CD14-positive monocyte (primary cell): ENCODE measurements at regions not wholly inside any gene's neighbourhood (a gene's known extent, or its start where the extent isn't known, plus 50 kb on each side); places are given as distances from the start of the nearest gene placed in this dataset.

Experiments used
- DNase-seq, 3 donors: peaks; one replicate each; pipeline ENCODE4 v3.0.0-alpha.2; 2011 to 2022
- H2AFZ ChIP-seq: 2 replicates; pipeline ENCODE4 v1.6.0; 2012; ENCODE audit warnings: mild to moderate bottlenecking, low read depth, low read length, inconsistent platforms; ENCODE audit not compliant: insufficient read depth, poor library complexity, severe bottlenecking
- H3K27ac ChIP-seq, 2 donors: 1 replicate in 1 of 2; 2 replicates in 1 of 2; pipeline ENCODE4 v1.5.1; 2012 to 2013; ENCODE audit warnings: low read length in 2 of 2, control low read depth in 1 of 2, inconsistent platforms in 1 of 2, low read depth in 1 of 2, mild to moderate bottlenecking in 1 of 2
- H3K27me3 ChIP-seq, 2 donors: one replicate each; pipeline versions ENCODE4 v1.6.0 to v1.6.1; 2011 to 2013; ENCODE audit warnings: low read length in 2 of 2; ENCODE audit not compliant: control insufficient read depth in 2 of 2, insufficient read depth in 2 of 2
- H3K36me3 ChIP-seq, 2 donors: replicated peaks in 1 of 2; 1 replicate in 1 of 2; 2 replicates in 1 of 2; pipeline versions ENCODE4 v1.5.1 to v1.6.1; 2012 to 2013; ENCODE audit warnings: low read length in 2 of 2, control low read depth in 1 of 2, inconsistent platforms in 1 of 2, mild to moderate bottlenecking in 1 of 2; ENCODE audit not compliant: insufficient read depth in 2 of 2, control insufficient read depth in 1 of 2
- H3K4me1 ChIP-seq, 2 donors: 1 replicate in 1 of 2; 2 replicates in 1 of 2; pipeline versions ENCODE4 v1.5.1 to v1.6.1; 2012 to 2013; ENCODE audit warnings: low read length in 2 of 2, control low read depth in 1 of 2, inconsistent platforms in 1 of 2, mild to moderate bottlenecking in 1 of 2, moderate library complexity in 1 of 2; ENCODE audit not compliant: insufficient read depth in 2 of 2, control insufficient read depth in 1 of 2
- H3K4me2 ChIP-seq: replicated peaks from 2 replicates; pipeline ENCODE3; 2012; ENCODE audit warnings: low read length, moderate library complexity, mild to moderate bottlenecking; ENCODE audit not compliant: poor library complexity, severe bottlenecking; ENCODE audit errors: extremely low read depth
- H3K4me3 ChIP-seq, 3 experiments: fragments of 200-600 bp in 1 of 3; sonication (generic) in 1 of 3; replicated peaks in 1 of 3; 1 replicate in 2 of 3; 2 replicates in 1 of 3; pipeline ENCODE4 v1.5.1; 2011 to 2013; ENCODE audit warnings: low read length in 3 of 3, mild to moderate bottlenecking in 3 of 3, control low read depth in 2 of 3, low read depth in 2 of 3, inconsistent platforms in 1 of 3, moderate library complexity in 1 of 3
- H3K79me2 ChIP-seq: 2 replicates; pipeline ENCODE4 v1.6.0; 2012; ENCODE audit warnings: mild to moderate bottlenecking, control low read depth, inconsistent platforms, low read length, moderate library complexity; ENCODE audit not compliant: insufficient read depth
- H3K9ac ChIP-seq: 2 replicates; pipeline ENCODE4 v1.6.0; 2017; ENCODE audit warnings: low read length, mild to moderate bottlenecking; ENCODE audit not compliant: insufficient read depth, poor library complexity, severe bottlenecking
- H3K9me3 ChIP-seq, 2 donors: replicated peaks in 1 of 2; 1 replicate in 1 of 2; 2 replicates in 1 of 2; pipeline versions ENCODE4 v1.5.1 to v1.6.1; 2012 to 2013; ENCODE audit warnings: low read length in 2 of 2, control low read depth in 1 of 2; ENCODE audit not compliant: control insufficient read depth in 1 of 2, insufficient read depth in 1 of 2
- H4K20me1 ChIP-seq: 2 replicates; pipeline ENCODE4 v1.6.0; 2012; ENCODE audit warnings: mild to moderate bottlenecking, low read length, control low read depth, moderate library complexity; ENCODE audit not compliant: insufficient read depth
- H3K27ac Mint-ChIP-seq, 7 donors: one replicate each; pipeline ENCODE4 v1.8.0; 2020; ENCODE audit warnings: mild to moderate bottlenecking in 7 of 7, mixed read lengths in 7 of 7, moderate library complexity in 6 of 7, inconsistent platforms in 2 of 7
- H3K27me3 Mint-ChIP-seq, 3 donors: one replicate each; pipeline ENCODE4 v1.8.0; 2021 to 2022; ENCODE audit warnings: low read depth in 3 of 3, mild to moderate bottlenecking in 3 of 3, mixed read lengths in 3 of 3, moderate library complexity in 3 of 3, inconsistent platforms in 1 of 3
- H3K36me3 Mint-ChIP-seq, 2 donors: one replicate each; pipeline ENCODE4 v1.8.0; 2020; ENCODE audit warnings: mixed read lengths in 2 of 2, inconsistent platforms in 1 of 2, mild to moderate bottlenecking in 1 of 2
- H3K4me1 Mint-ChIP-seq: one replicate; pipeline ENCODE4 v1.8.0; 2020; ENCODE audit warnings: mild to moderate bottlenecking, mixed read lengths
- H3K4me3 Mint-ChIP-seq, 2 donors: one replicate each; pipeline ENCODE4 v1.8.0; 2020; ENCODE audit warnings: mild to moderate bottlenecking in 2 of 2, mixed read lengths in 2 of 2, moderate library complexity in 1 of 2
- H3K9me3 Mint-ChIP-seq, 7 donors: one replicate each; pipeline ENCODE4 v1.8.0; 2020 to 2022; ENCODE audit warnings: mixed read lengths in 7 of 7, mild to moderate bottlenecking in 6 of 7, moderate library complexity in 6 of 7, inconsistent platforms in 2 of 7
- CTCF ChIP-seq: fragments of 200-600 bp; IDR thresholded peaks from one replicate; pipeline ENCODE4 v1.8.0; 2022; ENCODE audit warnings: antibody characterized with exemption, mild to moderate bottlenecking
- WGBS: methylation state at CpG from one replicate; pipeline ENCODE4 v1.1.5; 2013; ENCODE audit warnings: missing lambda C conversion rate; ENCODE audit not compliant: insufficient coverage; 5-methylcytosine and 5-hydroxymethylcytosine counted together
- intact Hi-C, 2 donors: fragments of 100-400 bp; cut with micrococcal nuclease; formaldehyde crosslinking; loops; one replicate each; pipeline versions ENCODE4 v1.15.0 to v1.15.1; 2023

GRCh38 chr16:14374451-14375131, 255.5 kb downstream of the PARN start:
- no peak overlapping the region for H3K27ac ChIP-seq

GRCh38 chr16:14373896-14374295, 256.2 kb downstream of the PARN start:
- no peak overlapping the region for H3K9ac ChIP-seq
- intact Hi-C loops = no loop called here

More at GRCh38 chr16:14374451-14375131, 255.5 kb downstream of the PARN start:
- H3K79me2 ChIP-seq = no peaks in the 10 kb centered on the region
- H3K9ac ChIP-seq = peak overlapping the region; percentile 4
- no peak overlapping the region for H2AFZ ChIP-seq
- no peaks in the 10 kb centered on the region for H4K20me1 ChIP-seq
- peaks cover 0 to 2% (median 0%) of the 10 kb centered on the region in 7 donors for H3K9me3 Mint-ChIP-seq
- H3K4me1 Mint-ChIP-seq = peaks cover 11% of the 10 kb centered on the region
- intact Hi-C loops = no loop called here
- H3K27me3 ChIP-seq = no peaks in the 10 kb centered on the region
- no peaks in the 10 kb centered on the region for H3K36me3 Mint-ChIP-seq
- TF ChIP-seq CTCF = no peak
- H3K9me3 ChIP-seq = no peaks in the 10 kb centered on the region
- peaks cover 5 to 8% of the 10 kb centered on the region in 2 donors for H3K4me1 ChIP-seq
- no peak overlapping the region for H3K4me2 ChIP-seq
- H3K27me3 Mint-ChIP-seq = peaks cover 8 to 15% (median 10%) of the 10 kb centered on the region in 3 donors
- H3K4me3 Mint-ChIP-seq = no peak overlapping the region
- H3K4me3 ChIP-seq = no peak overlapping the region
- 98% methylated on average over 6 of the region's 11 CpGs for WGBS
- DNase-seq = no peak
- H3K27ac Mint-ChIP-seq = no peak overlapping the region
- no peaks in the 10 kb centered on the region for H3K36me3 ChIP-seq

More at GRCh38 chr16:14373896-14374295, 256.2 kb downstream of the PARN start:
- DNase-seq = no peak
- H3K27me3 ChIP-seq = no peaks in the 10 kb centered on the region
- Mint-ChIP-seq H3K9me3 (peaks cover 0 to under 1% (median 0%) of the 10 kb centered on the region in 7 donors), H3K27me3 (peaks cover 6 to 14% (median 7%) of the 10 kb centered on the region in 3 donors), H3K27ac (peak overlapping the region in 1 of 7 donors; percentile 10), H3K4me3 (no peak overlapping the region), H3K4me1 (peaks cover 15% of the 10 kb centered on the region), H3K36me3 (no peaks in the 10 kb centered on the region)
- no peak overlapping the region for H3K4me3 ChIP-seq
- H3K36me3 ChIP-seq = no peaks in the 10 kb centered on the region
- H3K27ac ChIP-seq = no peak overlapping the region
- no peaks in the 10 kb centered on the region for H3K9me3 ChIP-seq
- peaks cover 6 to 15% of the 10 kb centered on the region in 2 donors for H3K4me1 ChIP-seq
- H3K79me2 ChIP-seq = no peaks in the 10 kb centered on the region
- H2AFZ ChIP-seq = no peak overlapping the region
- H3K4me2 ChIP-seq = no peak overlapping the region
- no peaks in the 10 kb centered on the region for H4K20me1 ChIP-seq
- no peak for TF ChIP-seq CTCF
- WGBS = 94% methylated on average over 5 of the region's 10 CpGs
